ENCODE measurements at regions not wholly inside any gene's neighbourhood (a gene's known extent, or its start where the extent isn't known, plus 50 kb on each side); places are given as distances from the start of the nearest gene placed in this dataset.
"Not testable (repeated sequence)": the region's sequence is repeated elsewhere in the genome, so short reads cannot be mapped to it uniquely, and the experiment has no call there.

- peak in 1 of 2 donors; percentile 43 for DNase-seq
Observed at GRCh38 chr21:10325546-10325945, 195.8 kb upstream of the TPTE start.

GRCh38 chr21:10326146-10326545 lies 195.2 kb upstream of the TPTE start:
- not testable (repeated sequence) for DNase-seq

- DNase-seq = not testable (repeated sequence)
Observed at GRCh38 chr21:10328646-10329045, 192.7 kb upstream of the TPTE start.

- peak in 1 of 2 donors; percentile 20 for DNase-seq
Observed at GRCh38 chr21:10330641-10331119, 190.7 kb upstream of the TPTE start.

GRCh38 chr21:10331134-10331533 lies 190.2 kb upstream of the TPTE start:
- not testable (repeated sequence) for DNase-seq

- not testable (repeated sequence) for DNase-seq
Observed at GRCh38 chr21:10332935-10333334, 188.4 kb upstream of the TPTE start.

GRCh38 chr21:10334391-10334790 lies 187.0 kb upstream of the TPTE start:
- DNase-seq = not testable (repeated sequence)

GRCh38 chr21:10342261-10342956 lies 179.0 kb upstream of the TPTE start:
- not testable (repeated sequence) for DNase-seq

GRCh38 chr21:10343146-10343935 lies 178.0 kb upstream of the TPTE start:
- DNase-seq = not testable (repeated sequence)

- not testable (repeated sequence) for DNase-seq
Observed at GRCh38 chr21:10344266-10344665, 177.1 kb upstream of the TPTE start.

- DNase-seq = not testable (repeated sequence)
Observed at GRCh38 chr21:10345178-10345612, 176.2 kb upstream of the TPTE start.

GRCh38 chr21:10346249-10346648 lies 175.1 kb upstream of the TPTE start:
- DNase-seq = not testable (repeated sequence)

GRCh38 chr21:10346933-10347615 lies 174.3 kb upstream of the TPTE start:
- DNase-seq = not testable (repeated sequence)

GRCh38 chr21:10347675-10348074 lies 173.7 kb upstream of the TPTE start:
- DNase-seq = peak in 1 of 2 donors; percentile 11

GRCh38 chr21:10348150-10348549 lies 173.2 kb upstream of the TPTE start:
- not testable (repeated sequence) for DNase-seq

- DNase-seq = not testable (repeated sequence)
Observed at GRCh38 chr21:10354851-10355578, 166.4 kb upstream of the TPTE start.

- DNase-seq = not testable (repeated sequence)
Observed at GRCh38 chr21:10359120-10359519, 162.3 kb upstream of the TPTE start.

- DNase-seq = not testable (repeated sequence)
Observed at GRCh38 chr21:10359911-10360310, 161.5 kb upstream of the TPTE start.

- not testable (repeated sequence) for DNase-seq
Observed at GRCh38 chr21:10361214-10361736, 160.1 kb upstream of the TPTE start.

- DNase-seq = not testable (repeated sequence)
Observed at GRCh38 chr21:10362816-10363215, 158.6 kb upstream of the TPTE start.

GRCh38 chr21:10363321-10363720 lies 158.1 kb upstream of the TPTE start:
- not testable (repeated sequence) for DNase-seq

- DNase-seq = not testable (repeated sequence)
Observed at GRCh38 chr21:10366210-10366609, 155.2 kb upstream of the TPTE start.

All from CD4-positive, alpha-beta T cell treated with Interferon alpha-2 for 1 hour (primary cell).